ENCODE measurements at regions not wholly inside any gene's neighbourhood (a gene's known extent, or its start where the extent isn't known, plus 50 kb on each side); places are given as distances from the start of the nearest gene placed in this dataset.

- no peak for TF ChIP-seq CTCF (IDR thresholded peaks at IDR 0.05)
- TF ChIP-seq POLR2A (IDR thresholded peaks at IDR 0.05): no peak
Observed at GRCh38 chr5:93252165-93252564, 328.9 kb downstream of the NR2F1-AS1 start.
